Psoas muscle (tissue), 7 donors: ENCODE measurements at regions not wholly inside any gene's neighbourhood (a gene's known extent, or its start where the extent isn't known, plus 50 kb on each side); places are given as distances from the start of the nearest gene placed in this dataset.

Experiments used
- ATAC-seq, 4 donors: fragments of 200-7000 bp; cut with Tn5 transposase; one replicate each; pipeline ENCODE4 v1.9.1; 2020; ENCODE audit warnings: moderate library complexity in 3 of 4, mild to moderate bottlenecking in 2 of 4
- DNase-seq, 2 donors: peaks; one replicate each; pipeline ENCODE4 v3.0.0-alpha.2; 2020
- H3K27ac ChIP-seq: fragments of 200-600 bp; one replicate; pipeline ENCODE4 v1.8.0; 2022
- H3K27me3 ChIP-seq, 3 donors: fragments of 200-600 bp in 1 of 3; one replicate each; pipeline versions ENCODE4 v1.6.1 to v1.8.0; 2013 to 2022; ENCODE audit warnings: low read length in 2 of 3, mild to moderate bottlenecking in 2 of 3, moderate library complexity in 1 of 3; ENCODE audit not compliant: insufficient read depth in 3 of 3
- H3K36me3 ChIP-seq, 2 donors: fragments of 200-600 bp in 1 of 2; one replicate each; pipeline versions ENCODE4 v1.6.1 to v1.8.0; 2013 to 2022; ENCODE audit warnings: low read depth in 1 of 2, mild to moderate bottlenecking in 1 of 2, moderate library complexity in 1 of 2; ENCODE audit not compliant: insufficient read depth in 1 of 2
- H3K4me1 ChIP-seq: fragments of 200-600 bp; one replicate; pipeline ENCODE4 v1.8.0; 2022
- H3K4me3 ChIP-seq: fragments of 200-600 bp; one replicate; pipeline ENCODE4 v1.8.0; 2022; ENCODE audit warnings: mild to moderate bottlenecking
- H3K9me3 ChIP-seq: fragments of 200-600 bp; one replicate; pipeline ENCODE4 v1.8.0; 2022
- WGBS, 3 donors: extraction: QIAGEN DNeasy Blood & Tissue Kit; methylation state at CpG; one replicate each; pipeline versions ENCODE4 v1.1.6 to v1.1.7; 2013; 5-methylcytosine and 5-hydroxymethylcytosine counted together
- intact Hi-C, 2 donors: fragments of 100-400 bp; cut with DNase I; formaldehyde crosslinking; loops; one replicate each; pipeline versions ENCODE4 v1.11.0 to v1.14.2; 2022
- TF ChIP-seq, protein P1 (sequence below): fragments of 200-600 bp; IDR thresholded peaks from one replicate; pipeline ENCODE4 v1.8.0; 2022; ENCODE audit warnings: antibody characterized with exemption
- donor health status: healthy with polysubstance abuse.
- donor health status: DM: no; HTN: no; CAD: no; lungs with moderate emphysema.
- donor health status: Bipolar disorder and iron deficiency.
- donor health status: healthy.
- donor health status: DM: yes; HTN: yes; CAD: no.
- donor health status: DM: no; HTN: no; CAD: no.
- donor health status: DM: yes; HTN: yes; CAD: no.

DNA sequence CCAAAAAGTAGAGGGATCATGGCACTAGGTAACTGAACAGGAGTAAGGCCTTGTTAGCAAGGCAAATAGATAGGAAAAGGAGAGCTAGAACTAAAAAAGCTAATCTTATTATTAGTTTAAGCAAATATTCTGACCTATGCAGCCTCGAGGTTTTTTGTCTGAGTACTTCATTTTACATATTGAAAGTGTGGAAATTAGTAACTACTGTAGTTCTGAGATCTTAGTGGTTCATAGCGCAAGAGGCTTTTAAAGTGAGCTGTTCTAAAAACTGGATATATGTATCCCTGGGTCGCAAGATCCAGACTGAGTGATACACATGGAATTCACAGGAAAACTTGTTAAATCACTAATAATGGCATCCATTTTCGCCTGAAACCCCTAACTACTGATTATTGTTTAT, 411.0 kb upstream of the SOX5 start:
- H3K4me1 ChIP-seq = no peaks in the 10 kb centered on the region
- H3K4me3 ChIP-seq = no peak overlapping the region
- intact Hi-C loops = no loop called here
- ATAC-seq (no peak), DNase-seq (no peak)
- WGBS, 3 donors = 77 to 82% (median 78%) methylated on average over 4 of the region's 4 CpGs
- no peak overlapping the region for H3K27ac ChIP-seq
- no peaks in the 10 kb centered on the region for H3K9me3 ChIP-seq
- no peaks in the 10 kb centered on the region for H3K36me3 ChIP-seq
- H3K27me3 ChIP-seq = no peaks in the 10 kb centered on the region
- TF ChIP-seq, protein P1, sequence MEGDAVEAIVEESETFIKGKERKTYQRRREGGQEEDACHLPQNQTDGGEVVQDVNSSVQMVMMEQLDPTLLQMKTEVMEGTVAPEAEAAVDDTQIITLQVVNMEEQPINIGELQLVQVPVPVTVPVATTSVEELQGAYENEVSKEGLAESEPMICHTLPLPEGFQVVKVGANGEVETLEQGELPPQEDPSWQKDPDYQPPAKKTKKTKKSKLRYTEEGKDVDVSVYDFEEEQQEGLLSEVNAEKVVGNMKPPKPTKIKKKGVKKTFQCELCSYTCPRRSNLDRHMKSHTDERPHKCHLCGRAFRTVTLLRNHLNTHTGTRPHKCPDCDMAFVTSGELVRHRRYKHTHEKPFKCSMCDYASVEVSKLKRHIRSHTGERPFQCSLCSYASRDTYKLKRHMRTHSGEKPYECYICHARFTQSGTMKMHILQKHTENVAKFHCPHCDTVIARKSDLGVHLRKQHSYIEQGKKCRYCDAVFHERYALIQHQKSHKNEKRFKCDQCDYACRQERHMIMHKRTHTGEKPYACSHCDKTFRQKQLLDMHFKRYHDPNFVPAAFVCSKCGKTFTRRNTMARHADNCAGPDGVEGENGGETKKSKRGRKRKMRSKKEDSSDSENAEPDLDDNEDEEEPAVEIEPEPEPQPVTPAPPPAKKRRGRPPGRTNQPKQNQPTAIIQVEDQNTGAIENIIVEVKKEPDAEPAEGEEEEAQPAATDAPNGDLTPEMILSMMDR = no peak

DNA sequence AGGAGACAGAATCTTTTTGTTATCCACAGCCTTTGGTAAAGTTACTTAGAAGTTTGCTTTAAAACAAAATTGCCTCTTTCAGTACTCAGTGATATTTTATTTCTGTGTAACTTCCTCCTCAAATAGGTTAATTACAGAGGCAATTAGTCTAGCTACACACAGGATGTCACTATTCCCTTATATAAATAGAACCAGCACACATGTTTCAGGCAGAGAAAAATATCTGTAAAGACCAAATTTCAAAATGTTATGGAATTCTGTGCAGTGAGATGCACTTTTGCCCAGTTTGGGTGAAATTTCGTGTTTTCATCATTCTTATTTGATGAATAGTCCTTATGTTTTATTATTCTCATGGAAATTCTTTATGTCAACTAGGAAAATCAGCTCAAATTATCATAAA, 410.6 kb upstream of the SOX5 start:
- Histone ChIP-seq H3K9me3 (no peaks in the 10 kb centered on the region), H3K4me3 (no peak overlapping the region), H3K27ac (no peak overlapping the region), H3K27me3 (no peaks in the 10 kb centered on the region), H3K4me1 (no peaks in the 10 kb centered on the region), H3K36me3 (no peaks in the 10 kb centered on the region)
- WGBS, 3 donors = 55 to 74% (median 74%) methylated on average over 1 of the region's 1 CpG
- DNase-seq = no peak
- TF ChIP-seq, protein P1 = no peak
- no peak for ATAC-seq
- intact Hi-C loops = no loop called here

DNA sequence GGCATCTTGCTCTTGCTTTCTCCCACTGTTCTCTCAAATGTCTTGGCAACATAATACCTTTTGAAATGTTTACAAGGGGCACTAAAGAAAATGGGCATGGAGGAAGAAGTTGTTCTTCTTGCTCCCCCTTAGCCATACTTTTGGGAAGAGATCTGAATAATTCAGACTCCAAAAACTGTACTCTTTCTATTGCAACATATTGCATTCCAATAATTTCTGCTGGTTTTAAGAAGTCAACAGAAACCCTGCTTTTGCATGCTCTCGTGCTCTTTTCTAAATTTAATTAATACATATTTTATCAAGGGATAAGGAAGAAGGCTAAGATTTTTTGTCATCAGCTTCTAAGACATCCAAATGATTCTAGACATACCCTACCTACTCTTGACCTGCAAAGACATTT, 409.9 kb upstream of the SOX5 start:
- H3K4me3 ChIP-seq = no peak overlapping the region
- no peak for DNase-seq
- intact Hi-C loops = no loop called here
- no peaks in the 10 kb centered on the region for H3K4me1 ChIP-seq
- no peaks in the 10 kb centered on the region for H3K27me3 ChIP-seq
- no peak for ATAC-seq
- TF ChIP-seq, protein P1 = no peak
- H3K27ac ChIP-seq = no peak overlapping the region
- 55 to 69% (median 61%) methylated on average over 1 of the region's 1 CpG for whole genome bisulfite sequencing, 3 donors
- no peaks in the 10 kb centered on the region for H3K36me3 ChIP-seq
- no peaks in the 10 kb centered on the region for H3K9me3 ChIP-seq

DNA sequence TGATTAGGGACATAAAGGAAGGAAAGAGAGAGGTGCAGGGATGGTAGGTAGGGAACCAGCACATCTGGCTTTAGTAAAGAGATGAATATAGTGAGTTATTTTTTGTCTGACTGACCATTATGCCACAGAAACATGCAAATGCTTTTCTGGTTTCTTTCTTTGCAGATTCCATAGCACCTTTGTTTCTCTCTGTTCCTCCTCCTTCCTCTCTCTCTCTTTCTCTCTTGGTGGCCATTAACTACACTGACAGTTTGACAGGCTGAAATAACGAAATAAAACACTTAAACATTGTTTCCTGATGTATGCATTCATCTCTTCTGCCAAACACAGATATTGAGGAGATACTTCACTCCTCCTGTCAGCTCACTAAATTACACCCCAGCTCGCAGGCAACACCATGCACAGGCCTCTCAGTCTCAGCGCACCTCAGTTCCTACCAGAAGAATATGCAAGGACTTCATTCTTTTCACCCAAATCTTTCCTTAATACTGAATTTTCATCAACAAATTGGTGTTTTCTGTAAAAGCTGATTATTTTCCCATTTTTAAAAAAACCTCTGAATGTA, 406.9 kb upstream of the SOX5 start:
- DNase-seq (no peak), ATAC-seq (no peak)
- no peak overlapping the region for H3K4me3 ChIP-seq
- H3K27me3 ChIP-seq = no peaks in the 10 kb centered on the region
- intact Hi-C loops = no loop called here
- no peak overlapping the region for H3K27ac ChIP-seq
- H3K9me3 ChIP-seq = no peaks in the 10 kb centered on the region
- H3K4me1 ChIP-seq = no peaks in the 10 kb centered on the region
- 76 to 80% (median 80%) methylated on average over 3 of the region's 3 CpGs for WGBS, 3 donors
- no peaks in the 10 kb centered on the region for H3K36me3 ChIP-seq
- TF ChIP-seq, protein P1 = no peak

DNA sequence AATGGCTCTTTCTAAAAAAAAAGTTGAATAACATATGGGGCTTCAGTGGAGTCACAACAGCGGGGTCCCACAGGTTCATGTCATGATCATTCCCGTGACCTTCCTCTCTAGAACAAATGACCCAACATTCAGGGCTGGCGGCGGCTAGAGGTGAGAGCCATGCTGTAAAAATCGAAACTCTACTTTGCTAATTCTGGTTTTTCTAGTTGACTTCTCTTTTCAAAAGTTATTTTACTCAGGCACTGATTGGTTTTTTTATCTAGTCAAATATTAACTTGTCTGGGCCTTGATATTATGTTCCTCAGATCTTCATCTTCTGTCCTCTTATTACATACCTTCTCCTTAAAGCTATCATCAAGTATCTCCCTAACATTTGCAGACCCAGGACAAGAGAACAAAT, 402.9 kb upstream of the SOX5 start:
- Histone ChIP-seq H3K4me1 (no peaks in the 10 kb centered on the region), H3K9me3 (no peaks in the 10 kb centered on the region), H3K36me3 (no peaks in the 10 kb centered on the region), H3K27ac (no peak overlapping the region), H3K27me3 (no peaks in the 10 kb centered on the region), H3K4me3 (no peak overlapping the region)
- intact Hi-C loops = no loop called here
- no peak for DNase-seq
- TF ChIP-seq, protein P1 = no peak
- ATAC-seq = no peak
- 94 to 95% (median 95%) methylated on average over 5 of the region's 5 CpGs for WGBS, 3 donors
